H9 (cell line): ENCODE measurements at regions not wholly inside any gene's neighbourhood (a gene's known extent, or its start where the extent isn't known, plus 50 kb on each side); places are given as distances from the start of the nearest gene placed in this dataset.

Experiments
- DNase-seq: peaks from one replicate; pipeline ENCODE4 v3.0.0-alpha.2; 2017
- H2AFZ ChIP-seq: one replicate; pipeline ENCODE4 v1.6.1; 2013; ENCODE audit warnings: mild to moderate bottlenecking, low read length, control low read depth, moderate library complexity
- H2AK5ac ChIP-seq: 2 replicates; pipeline ENCODE4 v1.6.1; 2013; ENCODE audit warnings: low read length, control low read depth, mixed read lengths; ENCODE audit not compliant: insufficient read length
- H2BK120ac ChIP-seq: one replicate; pipeline ENCODE4 v1.6.1; 2013; ENCODE audit warnings: low read depth, mild to moderate bottlenecking, low read length, control low read depth, inconsistent platforms; ENCODE audit not compliant: poor library complexity, severe bottlenecking
- H2BK12ac ChIP-seq: 2 replicates; pipeline ENCODE4 v1.6.1; 2013; ENCODE audit warnings: low read length, control low read depth, mixed read lengths, low read depth; ENCODE audit not compliant: insufficient read length
- H2BK15ac ChIP-seq: 2 replicates; pipeline ENCODE4 v1.6.1; 2013; ENCODE audit warnings: low read depth, low read length, control low read depth
- H2BK20ac ChIP-seq: one replicate; pipeline ENCODE4 v1.6.1; 2013; ENCODE audit warnings: low read depth, mild to moderate bottlenecking, low read length, control low read depth, inconsistent platforms; ENCODE audit not compliant: poor library complexity, severe bottlenecking
- H2BK5ac ChIP-seq: 2 replicates; pipeline ENCODE4 v1.6.1; 2013; ENCODE audit warnings: low read length, control low read depth, mixed read lengths; ENCODE audit not compliant: insufficient read length
- H3K14ac ChIP-seq: 2 replicates; pipeline ENCODE4 v1.6.1; 2013; ENCODE audit warnings: low read length, control low read depth; ENCODE audit not compliant: insufficient read depth
- H3K18ac ChIP-seq: 2 replicates; pipeline ENCODE4 v1.6.1; 2013; ENCODE audit warnings: low read depth, mild to moderate bottlenecking, mixed read lengths, low read length, control low read depth; ENCODE audit not compliant: insufficient read length
- H3K23ac ChIP-seq: 2 replicates; pipeline ENCODE4 v1.6.1; 2013; ENCODE audit warnings: low read length, control low read depth, mixed read lengths, low read depth; ENCODE audit not compliant: insufficient read length
- H3K23me2 ChIP-seq: 2 replicates; pipeline ENCODE4 v1.6.1; 2013; ENCODE audit warnings: low read depth, mild to moderate bottlenecking, mixed read lengths, low read length, control low read depth; ENCODE audit not compliant: insufficient read length, poor library complexity, severe bottlenecking
- H3K27ac ChIP-seq: 2 replicates; pipeline ENCODE4 v1.5.1; 2013; ENCODE audit warnings: low read length, control low read depth, mixed read lengths, low read depth; ENCODE audit not compliant: insufficient read length
- H3K27me3 ChIP-seq: 2 replicates; pipeline ENCODE4 v1.6.1; 2013; ENCODE audit warnings: low read length, control low read depth, inconsistent platforms; ENCODE audit not compliant: insufficient read depth
- H3K4ac ChIP-seq: 2 replicates; pipeline ENCODE4 v1.6.1; 2013; ENCODE audit warnings: low read depth, mild to moderate bottlenecking, control low read depth, inconsistent platforms, low read length, moderate library complexity
- H3K4me1 ChIP-seq: 2 replicates; pipeline ENCODE4 v1.6.1; 2013; ENCODE audit warnings: low read length, control low read depth, inconsistent platforms; ENCODE audit not compliant: insufficient read depth
- H3K4me2 ChIP-seq: 2 replicates; pipeline ENCODE4 v1.6.1; 2013; ENCODE audit warnings: low read length, control low read depth, mixed read lengths; ENCODE audit not compliant: insufficient read length, insufficient read depth
- H3K56ac ChIP-seq: 2 replicates; pipeline ENCODE4 v1.6.1; 2013; ENCODE audit warnings: low read depth, mild to moderate bottlenecking, mixed read lengths, low read length, control low read depth; ENCODE audit not compliant: insufficient read length
- H3K79me1 ChIP-seq: 2 replicates; pipeline ENCODE4 v1.6.1; 2013; ENCODE audit warnings: low read depth, mild to moderate bottlenecking, moderate library complexity, low read length, control low read depth, inconsistent platforms; ENCODE audit not compliant: insufficient read depth, poor library complexity, severe bottlenecking
- H3K79me2 ChIP-seq: 2 replicates; pipeline ENCODE4 v1.6.1; 2013; ENCODE audit warnings: low read length, control low read depth, inconsistent platforms; ENCODE audit not compliant: insufficient read depth
- H3K9ac ChIP-seq: 2 replicates; pipeline ENCODE4 v1.6.1; 2013; ENCODE audit warnings: low read length, control low read depth, mixed read lengths; ENCODE audit not compliant: insufficient read length; ENCODE audit errors: extremely low read depth
- H3K9me3 ChIP-seq: one replicate; pipeline ENCODE4 v1.6.1; 2013; ENCODE audit warnings: low read depth, low read length, inconsistent platforms; ENCODE audit not compliant: control insufficient read depth
- H3T11ph ChIP-seq: one replicate; pipeline ENCODE4 v1.6.1; 2013; ENCODE audit warnings: mild to moderate bottlenecking, low read length, control low read depth, inconsistent platforms
- H4K20me1 ChIP-seq: one replicate; pipeline ENCODE4 v1.6.1; 2013; ENCODE audit not compliant: control insufficient read depth, insufficient read length, insufficient read depth
- H4K5ac ChIP-seq: 2 replicates; pipeline ENCODE4 v1.6.1; 2013; ENCODE audit warnings: low read depth, mild to moderate bottlenecking, mixed read lengths, low read length, control low read depth; ENCODE audit not compliant: insufficient read length
- H4K8ac ChIP-seq: replicated peaks from 2 replicates; pipeline ENCODE4 v1.6.1; 2013; ENCODE audit warnings: low read length, control low read depth, mixed read lengths, low read depth; ENCODE audit not compliant: insufficient read length
- H4K91ac ChIP-seq: 2 replicates; pipeline ENCODE4 v1.6.1; 2013; ENCODE audit warnings: low read depth, mild to moderate bottlenecking, moderate library complexity, mixed read lengths, low read length, control low read depth; ENCODE audit not compliant: insufficient read length
- H3K27ac Mint-ChIP-seq, 3 experiments: 2 replicates in 2 of 3; 3 replicates in 1 of 3; pipeline ENCODE4 v1.8.0; 2020 to 2021; ENCODE audit warnings: mixed read lengths in 3 of 3, mild to moderate bottlenecking in 1 of 3, moderate library complexity in 1 of 3
- H3K27me3 Mint-ChIP-seq: 2 replicates; pipeline ENCODE4 v1.8.0; 2021; ENCODE audit warnings: low read depth, mild to moderate bottlenecking, moderate library complexity, mixed read lengths
- H3K36me3 Mint-ChIP-seq, 3 experiments: 2 replicates in 2 of 3; 3 replicates in 1 of 3; pipeline ENCODE4 v1.8.0; 2020 to 2021; ENCODE audit warnings: low read depth in 3 of 3, mixed read lengths in 3 of 3; ENCODE audit not compliant: insufficient read depth in 1 of 3
- H3K4me1 Mint-ChIP-seq, 2 experiments: 2 replicates each; pipeline ENCODE4 v1.8.0; 2020; ENCODE audit warnings: mixed read lengths in 2 of 2
- H3K4me3 Mint-ChIP-seq, 2 experiments: 2 replicates in 1 of 2; 3 replicates in 1 of 2; pipeline ENCODE4 v1.8.0; 2020 to 2021; ENCODE audit warnings: mild to moderate bottlenecking in 2 of 2, mixed read lengths in 2 of 2, moderate library complexity in 1 of 2
- H3K9me3 Mint-ChIP-seq, 2 experiments: 2 replicates in 1 of 2; 3 replicates in 1 of 2; pipeline ENCODE4 v1.8.0; 2020; ENCODE audit warnings: mild to moderate bottlenecking in 2 of 2, mixed read lengths in 2 of 2, moderate library complexity in 1 of 2
- CTCF ChIP-seq: fragments of 200-600 bp; sonication (generic); conservative IDR thresholded peaks from 3 replicates; pipeline ENCODE4 v1.8.0; 2021; ENCODE audit warnings: antibody characterized with exemption, mild to moderate bottlenecking
- WGBS: extraction: QIAGEN DNeasy Blood & Tissue Kit; methylation state at CpG from one replicate; pipeline ENCODE4 v1.1.7; 2013; ENCODE audit warnings: missing lambda C conversion rate, low lambda C conversion rate, mixed read lengths; ENCODE audit not compliant: insufficient read length; ENCODE audit errors: extremely low coverage; 5-methylcytosine and 5-hydroxymethylcytosine counted together

DNA sequence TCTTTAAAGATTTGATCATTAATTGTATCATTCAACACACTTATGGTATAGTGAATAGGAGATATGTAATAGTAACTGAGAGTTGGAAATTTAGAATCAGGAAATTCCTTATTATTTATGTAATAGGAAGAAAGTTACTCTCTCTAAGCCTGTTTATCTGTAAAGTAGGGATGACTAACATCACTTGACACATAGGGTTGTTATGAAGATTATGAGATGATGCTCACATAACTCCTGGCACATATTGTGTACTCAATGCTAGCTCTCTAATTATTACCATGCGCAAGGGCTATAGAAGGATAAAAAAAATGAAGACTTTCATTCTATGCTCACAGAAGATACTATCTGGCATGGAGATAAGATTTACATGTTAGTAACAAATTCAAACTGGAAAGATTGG, 149.9 kb downstream of the ISOC1 start:
- no peak overlapping the region for H3K4ac ChIP-seq
- no peak overlapping the region for H2BK5ac ChIP-seq
- H4K20me1 ChIP-seq: no peaks in the 10 kb centered on the region
- H3K23me2 ChIP-seq: no peaks in the 10 kb centered on the region
- no peak for DNase-seq
- H3K27ac Mint-ChIP-seq: no peak overlapping the region
- H3K4me1 ChIP-seq: no peaks in the 10 kb centered on the region
- H2BK12ac ChIP-seq: no peak overlapping the region
- H2AK5ac ChIP-seq: no peak overlapping the region
- no peaks in the 10 kb centered on the region for H3K9me3 Mint-ChIP-seq
- H3K36me3 Mint-ChIP-seq: no peaks in the 10 kb centered on the region
- no peak for TF ChIP-seq CTCF
- H4K5ac ChIP-seq: no peak overlapping the region
- H3K14ac ChIP-seq: no peak overlapping the region
- no peak overlapping the region for H3K4me2 ChIP-seq
- no CpG with 5 or more reads among the region's 1 CpG for WGBS
- no peak overlapping the region for H3K27ac ChIP-seq
- no peak overlapping the region for H3T11ph ChIP-seq
- no peak overlapping the region for H3K56ac ChIP-seq
- no peak overlapping the region for H3K18ac ChIP-seq
- H3K27me3 ChIP-seq: no peaks in the 10 kb centered on the region
- H2BK120ac ChIP-seq: no peak overlapping the region
- no peak overlapping the region for H2BK20ac ChIP-seq
- H3K79me2 ChIP-seq: no peaks in the 10 kb centered on the region
- no peak overlapping the region for H4K8ac ChIP-seq
- H2AFZ ChIP-seq: no peak overlapping the region
- no peaks in the 10 kb centered on the region; a peak in 1 of 4 replicates for H3K4me1 Mint-ChIP-seq
- no peak overlapping the region for H3K4me3 Mint-ChIP-seq
- no peak overlapping the region for H3K23ac ChIP-seq
- no peak overlapping the region for H2BK15ac ChIP-seq
- no peak overlapping the region for H4K91ac ChIP-seq
- H3K27me3 Mint-ChIP-seq: peaks cover 2% of the 10 kb centered on the region; the same call in 1 of the 2 replicates
- H3K9ac ChIP-seq: no peak overlapping the region
- no peaks in the 10 kb centered on the region for H3K79me1 ChIP-seq
- H3K9me3 ChIP-seq: no peaks in the 10 kb centered on the region
